IMR-90 (cell line): ENCODE measurements at regions not wholly inside any gene's neighbourhood (a gene's known extent, or its start where the extent isn't known, plus 50 kb on each side); places are given as distances from the start of the nearest gene placed in this dataset.

Source experiments
- CEBPB ChIP-seq: IDR thresholded peaks from 2 replicates; pipeline ENCODE4 v1.6.1; 2012; ENCODE audit warnings: low read depth, low read length, improper control_type of control experiment
- FOS ChIP-seq: fragments of 150-350 bp; IDR thresholded peaks from 2 replicates; pipeline ENCODE4 v1.6.1; 2016; ENCODE audit warnings: low read depth, low read length
- MXI1 ChIP-seq: IDR thresholded peaks from 2 replicates; pipeline ENCODE4 v1.6.1; 2012; ENCODE audit warnings: low read depth, mild to moderate bottlenecking, low read length, moderate library complexity, borderline replicate concordance
- POLR2A ChIP-seq: IDR thresholded peaks from 2 replicates; pipeline ENCODE4 v1.6.1; 2012; ENCODE audit warnings: mild to moderate bottlenecking, low read depth, low read length
- RAD21 ChIP-seq: IDR thresholded peaks from 2 replicates; pipeline ENCODE4 v1.6.1; 2012; ENCODE audit warnings: low read length, improper control_type of control experiment
- RFX5 ChIP-seq: IDR thresholded peaks from 2 replicates; pipeline ENCODE4 v1.8.0; 2012; ENCODE audit warnings: low read depth, mild to moderate bottlenecking, low read length, moderate library complexity
- TF ChIP-seq, protein P1 (sequence below): conservative IDR thresholded peaks from 2 replicates; pipeline ENCODE4 v1.5.1; 2012; ENCODE audit warnings: mild to moderate bottlenecking, low read depth, low read length, improper control_type of control experiment
- TF ChIP-seq, protein P2 (sequence below): fragments of 150-350 bp; IDR thresholded peaks from 2 replicates; pipeline ENCODE4 v1.6.1; 2016; ENCODE audit warnings: low read depth, mild to moderate bottlenecking, low read length, moderate library complexity, borderline replicate concordance
- TF ChIP-seq, protein P3 (sequence below): fragments of 150-350 bp; IDR thresholded peaks from 2 replicates; pipeline ENCODE4 v1.6.1; 2017; ENCODE audit warnings: mild to moderate bottlenecking, antibody characterized with exemption, low read length, low read depth

GRCh38 chr1:88036345-88037014, 647.6 kb upstream of the PKN2 start:
- TF ChIP-seq MXI1 (no peak), CEBPB (no peak), POLR2A (no peak), RAD21 (no peak), FOS (no peak), RFX5 (no peak)
- TF ChIP-seq, protein P1, sequence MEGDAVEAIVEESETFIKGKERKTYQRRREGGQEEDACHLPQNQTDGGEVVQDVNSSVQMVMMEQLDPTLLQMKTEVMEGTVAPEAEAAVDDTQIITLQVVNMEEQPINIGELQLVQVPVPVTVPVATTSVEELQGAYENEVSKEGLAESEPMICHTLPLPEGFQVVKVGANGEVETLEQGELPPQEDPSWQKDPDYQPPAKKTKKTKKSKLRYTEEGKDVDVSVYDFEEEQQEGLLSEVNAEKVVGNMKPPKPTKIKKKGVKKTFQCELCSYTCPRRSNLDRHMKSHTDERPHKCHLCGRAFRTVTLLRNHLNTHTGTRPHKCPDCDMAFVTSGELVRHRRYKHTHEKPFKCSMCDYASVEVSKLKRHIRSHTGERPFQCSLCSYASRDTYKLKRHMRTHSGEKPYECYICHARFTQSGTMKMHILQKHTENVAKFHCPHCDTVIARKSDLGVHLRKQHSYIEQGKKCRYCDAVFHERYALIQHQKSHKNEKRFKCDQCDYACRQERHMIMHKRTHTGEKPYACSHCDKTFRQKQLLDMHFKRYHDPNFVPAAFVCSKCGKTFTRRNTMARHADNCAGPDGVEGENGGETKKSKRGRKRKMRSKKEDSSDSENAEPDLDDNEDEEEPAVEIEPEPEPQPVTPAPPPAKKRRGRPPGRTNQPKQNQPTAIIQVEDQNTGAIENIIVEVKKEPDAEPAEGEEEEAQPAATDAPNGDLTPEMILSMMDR: no peak
- TF ChIP-seq, protein P2, sequence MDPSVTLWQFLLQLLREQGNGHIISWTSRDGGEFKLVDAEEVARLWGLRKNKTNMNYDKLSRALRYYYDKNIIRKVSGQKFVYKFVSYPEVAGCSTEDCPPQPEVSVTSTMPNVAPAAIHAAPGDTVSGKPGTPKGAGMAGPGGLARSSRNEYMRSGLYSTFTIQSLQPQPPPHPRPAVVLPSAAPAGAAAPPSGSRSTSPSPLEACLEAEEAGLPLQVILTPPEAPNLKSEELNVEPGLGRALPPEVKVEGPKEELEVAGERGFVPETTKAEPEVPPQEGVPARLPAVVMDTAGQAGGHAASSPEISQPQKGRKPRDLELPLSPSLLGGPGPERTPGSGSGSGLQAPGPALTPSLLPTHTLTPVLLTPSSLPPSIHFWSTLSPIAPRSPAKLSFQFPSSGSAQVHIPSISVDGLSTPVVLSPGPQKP: no peak
- TF ChIP-seq, protein P3, sequence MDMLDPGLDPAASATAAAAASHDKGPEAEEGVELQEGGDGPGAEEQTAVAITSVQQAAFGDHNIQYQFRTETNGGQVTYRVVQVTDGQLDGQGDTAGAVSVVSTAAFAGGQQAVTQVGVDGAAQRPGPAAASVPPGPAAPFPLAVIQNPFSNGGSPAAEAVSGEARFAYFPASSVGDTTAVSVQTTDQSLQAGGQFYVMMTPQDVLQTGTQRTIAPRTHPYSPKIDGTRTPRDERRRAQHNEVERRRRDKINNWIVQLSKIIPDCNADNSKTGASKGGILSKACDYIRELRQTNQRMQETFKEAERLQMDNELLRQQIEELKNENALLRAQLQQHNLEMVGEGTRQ: no peak
